ENCODE measurements at regions not wholly inside any gene's neighbourhood (a gene's known extent, or its start where the extent isn't known, plus 50 kb on each side); places are given as distances from the start of the nearest gene placed in this dataset.

DNA sequence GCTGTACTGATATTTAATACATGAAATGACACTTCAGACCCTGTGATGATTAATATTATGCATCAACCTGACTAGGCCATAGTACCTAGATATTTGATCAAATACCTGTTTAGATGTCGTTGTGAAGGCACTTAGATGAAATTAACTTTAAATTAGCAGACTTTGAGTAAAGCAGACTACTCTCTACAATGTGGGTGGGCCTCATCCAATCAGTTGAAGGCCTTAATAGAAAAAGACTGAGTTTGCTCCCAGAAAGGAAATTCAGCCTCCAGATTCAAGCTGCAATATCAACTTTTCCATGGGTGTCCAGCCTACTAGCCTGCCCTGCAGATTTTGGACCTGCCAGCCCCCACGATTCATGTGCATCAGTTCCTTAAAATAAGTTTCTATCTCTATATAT, 68.6 kb upstream of the TMEM168 start:
- H3K4me3 ChIP-seq (replicated peaks in 1 of 2; ENCODE audit: low read depth in 2 of 2, low read length in 2 of 2), result no peak overlapping the region
- DNase-seq (ENCODE audit: low read depth in 2 of 2), result no peak
- TF ChIP-seq, protein P1, sequence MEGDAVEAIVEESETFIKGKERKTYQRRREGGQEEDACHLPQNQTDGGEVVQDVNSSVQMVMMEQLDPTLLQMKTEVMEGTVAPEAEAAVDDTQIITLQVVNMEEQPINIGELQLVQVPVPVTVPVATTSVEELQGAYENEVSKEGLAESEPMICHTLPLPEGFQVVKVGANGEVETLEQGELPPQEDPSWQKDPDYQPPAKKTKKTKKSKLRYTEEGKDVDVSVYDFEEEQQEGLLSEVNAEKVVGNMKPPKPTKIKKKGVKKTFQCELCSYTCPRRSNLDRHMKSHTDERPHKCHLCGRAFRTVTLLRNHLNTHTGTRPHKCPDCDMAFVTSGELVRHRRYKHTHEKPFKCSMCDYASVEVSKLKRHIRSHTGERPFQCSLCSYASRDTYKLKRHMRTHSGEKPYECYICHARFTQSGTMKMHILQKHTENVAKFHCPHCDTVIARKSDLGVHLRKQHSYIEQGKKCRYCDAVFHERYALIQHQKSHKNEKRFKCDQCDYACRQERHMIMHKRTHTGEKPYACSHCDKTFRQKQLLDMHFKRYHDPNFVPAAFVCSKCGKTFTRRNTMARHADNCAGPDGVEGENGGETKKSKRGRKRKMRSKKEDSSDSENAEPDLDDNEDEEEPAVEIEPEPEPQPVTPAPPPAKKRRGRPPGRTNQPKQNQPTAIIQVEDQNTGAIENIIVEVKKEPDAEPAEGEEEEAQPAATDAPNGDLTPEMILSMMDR (IDR thresholded peaks at IDR 0.05; ENCODE audit: low read depth, low read length), result no peak

DNA sequence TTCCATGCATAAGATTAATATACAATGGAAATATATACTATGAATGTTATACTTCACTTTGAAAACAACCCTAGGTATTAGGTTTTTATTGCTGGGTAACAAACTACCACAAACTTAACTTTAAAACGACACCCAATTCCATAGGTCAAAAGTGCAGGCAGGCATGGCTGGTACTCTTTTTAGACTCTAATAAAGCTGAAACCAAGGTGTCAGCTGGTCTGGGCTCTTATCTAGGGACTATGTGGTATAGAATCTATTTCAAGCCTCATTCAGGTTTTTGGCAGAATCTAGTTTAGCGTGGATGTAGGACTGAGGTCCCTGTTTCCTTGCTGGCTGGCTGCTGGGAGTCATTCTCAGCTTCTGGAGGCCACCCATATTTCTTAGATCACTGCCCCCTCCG, 65.0 kb upstream of the TMEM168 start:
- TF ChIP-seq, protein P1 (IDR thresholded peaks at IDR 0.05; ENCODE audit: low read depth, low read length), result no peak
- no peak for DNase-seq (ENCODE audit: low read depth in 2 of 2)
- no peak overlapping the region for H3K4me3 ChIP-seq (replicated peaks in 1 of 2; ENCODE audit: low read depth in 2 of 2, low read length in 2 of 2)

DNA sequence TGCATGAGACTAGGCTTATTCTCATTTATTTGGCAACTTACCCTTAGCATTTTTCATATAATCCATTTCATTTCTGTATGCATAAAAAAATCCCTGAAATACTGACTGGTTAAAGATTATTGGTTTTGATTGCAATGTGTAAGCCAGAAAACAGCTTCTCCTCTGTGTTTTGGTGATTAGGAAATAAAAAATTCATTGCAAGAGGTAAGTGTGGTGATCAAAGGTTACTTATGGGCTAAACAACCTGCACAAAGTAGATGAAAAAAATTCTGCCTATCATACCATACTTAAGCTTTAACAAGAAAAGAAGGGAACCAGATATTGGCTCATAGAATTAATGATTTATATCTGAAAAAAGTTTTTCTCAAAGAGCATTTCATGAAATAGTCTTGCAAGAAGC, 64.0 kb upstream of the TMEM168 start:
- TF ChIP-seq, protein P1 (IDR thresholded peaks at IDR 0.05; ENCODE audit: low read depth, low read length), result no peak
- DNase-seq (ENCODE audit: low read depth in 2 of 2), result no peak

DNA sequence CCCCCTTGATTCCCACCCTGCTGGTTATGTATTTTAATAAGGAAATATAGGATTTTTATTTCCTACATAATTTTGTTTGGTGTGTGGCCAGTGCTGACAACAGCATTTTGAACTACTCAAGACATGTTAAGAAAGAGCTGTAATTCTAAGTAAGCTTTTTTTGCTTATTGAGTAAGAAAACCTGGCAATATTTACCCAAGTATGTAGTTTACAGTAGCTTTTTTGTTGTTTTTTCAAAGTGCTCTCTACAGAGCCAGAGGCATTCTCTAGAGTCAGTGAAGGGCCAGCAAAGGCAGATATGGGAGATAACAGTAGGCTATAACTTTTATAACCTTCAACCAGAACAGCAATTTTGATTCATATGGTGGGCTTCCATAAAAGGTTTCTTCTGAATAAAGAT, 63.2 kb upstream of the TMEM168 start:
- no peak overlapping the region for H3K4me3 ChIP-seq (replicated peaks in 1 of 2; ENCODE audit: low read depth in 2 of 2, low read length in 2 of 2)
- TF ChIP-seq, protein P1 (IDR thresholded peaks at IDR 0.05; ENCODE audit: low read depth, low read length), result no peak
- peak in 1 of 2 donors; percentile 12 for DNase-seq (ENCODE audit: low read depth in 2 of 2)

More for the DNA sequence above, 64.0 kb upstream of the TMEM168 start:
- H3K4me3 ChIP-seq (replicated peaks in 1 of 2; ENCODE audit: low read depth in 2 of 2, low read length in 2 of 2), result no peak overlapping the region

DNA sequence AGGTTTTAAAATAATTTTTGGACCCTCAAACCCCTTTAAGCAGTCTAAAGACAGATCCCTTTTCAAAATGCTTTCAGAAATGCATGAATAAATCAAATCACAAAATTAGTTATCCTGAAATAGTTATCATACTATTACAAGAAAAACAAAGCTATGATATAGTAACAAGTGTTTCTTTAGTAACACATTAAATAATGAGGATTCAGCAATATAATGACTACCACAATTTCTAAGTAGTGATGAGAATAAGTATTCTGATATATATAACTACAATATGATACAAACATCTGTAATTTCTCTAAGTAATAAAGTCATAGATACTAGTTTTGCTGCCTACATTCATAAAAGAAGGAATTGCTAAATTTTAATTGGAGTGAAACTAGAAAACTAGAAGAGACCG, 53.0 kb upstream of the TMEM168 start:
- DNase-seq (ENCODE audit: low read depth in 2 of 2), result no peak
- TF ChIP-seq, protein P1 (IDR thresholded peaks at IDR 0.05; ENCODE audit: low read depth, low read length), result no peak
- no peak overlapping the region for H3K4me3 ChIP-seq (replicated peaks in 1 of 2; ENCODE audit: low read depth in 2 of 2, low read length in 2 of 2)

Measured in cardiac fibroblast (primary cell).